Progenitor cell of endocrine pancreas (in vitro differentiated cells): ENCODE measurements at regions not wholly inside any gene's neighbourhood (a gene's known extent, or its start where the extent isn't known, plus 50 kb on each side); places are given as distances from the start of the nearest gene placed in this dataset.

Experiments
- DNase-seq: peaks from one replicate; pipeline ENCODE4 v3.0.0; 2021; ENCODE audit warnings: low spot score; ENCODE audit not compliant: unreplicated experiment
- H3K27ac Mint-ChIP-seq: 2 replicates; pipeline ENCODE4 v1.8.0; 2021; ENCODE audit warnings: mild to moderate bottlenecking, moderate library complexity, mixed read lengths
- H3K27me3 Mint-ChIP-seq: 2 replicates; pipeline ENCODE4 v1.8.0; 2021; ENCODE audit warnings: mixed read lengths
- H3K36me3 Mint-ChIP-seq: 2 replicates; pipeline ENCODE4 v1.8.0; 2022; ENCODE audit warnings: mixed read lengths; ENCODE audit not compliant: insufficient read depth
- H3K4me1 Mint-ChIP-seq: 2 replicates; pipeline ENCODE4 v1.8.0; 2021; ENCODE audit warnings: low read depth, mixed read lengths
- H3K4me3 Mint-ChIP-seq: 2 replicates; pipeline ENCODE4 v1.8.0; 2021; ENCODE audit warnings: low read depth, mild to moderate bottlenecking, moderate library complexity, mixed read lengths
- H3K9me3 Mint-ChIP-seq: 2 replicates; pipeline ENCODE4 v1.8.0; 2021; ENCODE audit warnings: low read depth, mixed read lengths
- TF ChIP-seq, protein P1 (sequence below): fragments of 200-600 bp; sonication (generic); IDR thresholded peaks from one replicate; pipeline ENCODE4 v1.5.0; 2021; ENCODE audit warnings: antibody characterized with exemption, mild to moderate bottlenecking; ENCODE audit not compliant: unreplicated experiment

DNA sequence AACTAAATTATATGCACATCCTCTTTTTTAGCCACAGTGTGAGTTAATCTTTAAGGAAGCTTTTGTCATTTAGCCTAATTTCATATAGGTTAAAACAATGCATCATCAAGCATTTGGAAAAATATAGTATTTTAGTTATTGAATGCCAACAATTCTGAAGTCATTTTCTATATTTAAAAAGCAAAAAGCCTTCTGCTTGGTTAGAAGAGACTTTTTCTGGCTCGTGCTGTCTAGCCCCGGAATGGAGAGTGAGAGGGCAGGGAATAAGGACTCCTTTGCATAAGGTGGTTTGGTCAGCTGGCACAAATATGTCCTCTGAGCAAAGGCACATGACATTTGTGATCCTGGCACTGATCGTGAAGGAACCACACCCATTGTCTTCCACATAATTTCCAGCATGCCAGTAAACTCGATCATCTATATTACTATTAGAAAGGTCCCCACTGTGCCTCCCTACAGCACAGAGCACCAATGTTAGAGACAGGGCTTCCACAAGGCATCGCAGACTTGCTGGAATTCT, 393.7 kb upstream of the INTU start:
- Mint-ChIP-seq H3K27ac (no peak overlapping the region), H3K9me3 (no peaks in the 10 kb centered on the region), H3K27me3 (no peaks in the 10 kb centered on the region), H3K4me1 (no peaks in the 10 kb centered on the region), H3K36me3 (no peaks in the 10 kb centered on the region), H3K4me3 (no peak overlapping the region)
- TF ChIP-seq, protein P1, sequence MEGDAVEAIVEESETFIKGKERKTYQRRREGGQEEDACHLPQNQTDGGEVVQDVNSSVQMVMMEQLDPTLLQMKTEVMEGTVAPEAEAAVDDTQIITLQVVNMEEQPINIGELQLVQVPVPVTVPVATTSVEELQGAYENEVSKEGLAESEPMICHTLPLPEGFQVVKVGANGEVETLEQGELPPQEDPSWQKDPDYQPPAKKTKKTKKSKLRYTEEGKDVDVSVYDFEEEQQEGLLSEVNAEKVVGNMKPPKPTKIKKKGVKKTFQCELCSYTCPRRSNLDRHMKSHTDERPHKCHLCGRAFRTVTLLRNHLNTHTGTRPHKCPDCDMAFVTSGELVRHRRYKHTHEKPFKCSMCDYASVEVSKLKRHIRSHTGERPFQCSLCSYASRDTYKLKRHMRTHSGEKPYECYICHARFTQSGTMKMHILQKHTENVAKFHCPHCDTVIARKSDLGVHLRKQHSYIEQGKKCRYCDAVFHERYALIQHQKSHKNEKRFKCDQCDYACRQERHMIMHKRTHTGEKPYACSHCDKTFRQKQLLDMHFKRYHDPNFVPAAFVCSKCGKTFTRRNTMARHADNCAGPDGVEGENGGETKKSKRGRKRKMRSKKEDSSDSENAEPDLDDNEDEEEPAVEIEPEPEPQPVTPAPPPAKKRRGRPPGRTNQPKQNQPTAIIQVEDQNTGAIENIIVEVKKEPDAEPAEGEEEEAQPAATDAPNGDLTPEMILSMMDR = no peak
- no peak for DNase-seq

DNA sequence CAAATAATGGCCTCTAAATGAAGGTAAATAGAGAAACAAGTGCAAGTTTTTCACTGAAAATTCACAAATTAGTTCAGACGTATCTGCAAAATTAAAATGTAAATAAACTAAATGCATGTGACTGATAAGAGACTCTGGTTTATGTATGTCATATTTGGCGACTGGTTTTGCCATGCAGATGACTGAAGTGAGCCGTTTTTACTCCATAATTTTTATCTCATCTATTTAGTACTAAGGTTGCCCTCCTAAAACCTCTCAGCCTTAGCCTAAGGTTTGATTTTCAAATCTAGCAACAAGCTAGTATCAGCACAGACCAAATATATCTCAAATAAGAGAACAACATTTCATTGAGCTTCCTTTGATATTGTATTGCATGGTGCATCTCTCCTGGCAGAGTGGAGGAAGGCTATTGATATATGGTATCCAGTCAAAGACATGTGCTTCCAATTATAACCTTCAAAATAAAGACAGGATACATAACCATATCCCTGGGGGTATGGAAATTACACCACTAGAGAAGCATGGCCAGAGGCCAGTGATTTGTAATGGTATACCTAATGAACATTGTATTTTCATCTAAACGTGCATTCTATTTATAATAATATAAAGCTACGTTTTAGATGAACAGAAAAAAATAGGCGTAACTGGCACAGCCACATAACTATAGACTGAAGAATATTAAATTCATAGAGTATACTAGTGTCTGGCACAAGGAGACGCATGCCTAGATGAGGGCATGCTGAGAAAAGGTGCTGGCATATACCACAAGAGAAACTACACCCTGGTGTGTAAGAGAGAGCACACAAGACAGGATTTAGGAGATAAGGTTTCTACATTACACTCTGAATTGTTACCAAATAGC, 392.6 kb upstream of the INTU start:
- TF ChIP-seq, protein P1 = no peak
- Mint-ChIP-seq H3K27me3 (no peaks in the 10 kb centered on the region), H3K4me1 (no peaks in the 10 kb centered on the region), H3K27ac (no peak overlapping the region), H3K9me3 (no peaks in the 10 kb centered on the region), H3K36me3 (no peaks in the 10 kb centered on the region), H3K4me3 (no peak overlapping the region)
- no peak for DNase-seq

DNA sequence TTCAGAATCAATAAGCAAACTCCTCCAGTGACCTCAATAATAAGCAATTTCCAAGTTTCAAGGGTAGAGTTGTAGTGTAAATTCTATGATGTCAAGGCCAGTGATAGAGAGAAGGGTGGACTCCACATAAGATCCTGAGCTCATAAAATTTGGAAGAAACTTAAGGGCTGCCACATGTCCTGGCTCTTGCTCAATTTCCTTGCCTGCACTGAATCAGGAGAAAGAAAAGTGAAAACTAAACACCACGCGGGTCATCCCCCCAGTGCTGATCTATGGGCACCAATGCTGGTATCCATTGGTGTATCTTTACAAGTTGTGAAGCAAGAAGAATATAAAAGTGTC, 392.0 kb upstream of the INTU start:
- no peaks in the 10 kb centered on the region for H3K4me1 Mint-ChIP-seq
- no peak for DNase-seq
- H3K27me3 Mint-ChIP-seq = no peaks in the 10 kb centered on the region
- H3K4me3 Mint-ChIP-seq = no peak overlapping the region
- no peaks in the 10 kb centered on the region for H3K36me3 Mint-ChIP-seq
- no peak overlapping the region for H3K27ac Mint-ChIP-seq
- TF ChIP-seq, protein P1 = no peak
- no peaks in the 10 kb centered on the region for H3K9me3 Mint-ChIP-seq

DNA sequence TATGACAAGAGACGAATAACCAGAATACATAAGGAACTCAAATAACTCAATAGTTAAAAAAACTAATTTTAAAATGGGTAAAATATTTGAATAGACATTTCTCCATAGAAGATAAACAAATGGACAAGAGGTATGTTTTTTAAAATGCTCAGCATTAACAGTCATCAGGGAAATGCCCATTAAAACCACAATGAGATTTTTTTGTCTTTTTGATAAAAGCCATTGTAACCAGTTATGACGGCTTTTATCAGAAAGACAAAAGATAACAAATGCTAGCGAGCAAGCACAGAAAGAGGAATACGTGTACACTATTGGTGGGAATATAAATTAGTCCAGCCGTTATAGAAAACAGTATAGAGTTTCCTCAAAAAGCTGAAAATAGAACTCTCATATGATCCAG, 388.2 kb upstream of the INTU start:
- Mint-ChIP-seq H3K27ac (no peak overlapping the region), H3K4me3 (no peak overlapping the region), H3K36me3 (no peaks in the 10 kb centered on the region), H3K4me1 (no peaks in the 10 kb centered on the region), H3K27me3 (no peaks in the 10 kb centered on the region), H3K9me3 (no peaks in the 10 kb centered on the region)
- no peak for DNase-seq
- TF ChIP-seq, protein P1 = no peak

DNA sequence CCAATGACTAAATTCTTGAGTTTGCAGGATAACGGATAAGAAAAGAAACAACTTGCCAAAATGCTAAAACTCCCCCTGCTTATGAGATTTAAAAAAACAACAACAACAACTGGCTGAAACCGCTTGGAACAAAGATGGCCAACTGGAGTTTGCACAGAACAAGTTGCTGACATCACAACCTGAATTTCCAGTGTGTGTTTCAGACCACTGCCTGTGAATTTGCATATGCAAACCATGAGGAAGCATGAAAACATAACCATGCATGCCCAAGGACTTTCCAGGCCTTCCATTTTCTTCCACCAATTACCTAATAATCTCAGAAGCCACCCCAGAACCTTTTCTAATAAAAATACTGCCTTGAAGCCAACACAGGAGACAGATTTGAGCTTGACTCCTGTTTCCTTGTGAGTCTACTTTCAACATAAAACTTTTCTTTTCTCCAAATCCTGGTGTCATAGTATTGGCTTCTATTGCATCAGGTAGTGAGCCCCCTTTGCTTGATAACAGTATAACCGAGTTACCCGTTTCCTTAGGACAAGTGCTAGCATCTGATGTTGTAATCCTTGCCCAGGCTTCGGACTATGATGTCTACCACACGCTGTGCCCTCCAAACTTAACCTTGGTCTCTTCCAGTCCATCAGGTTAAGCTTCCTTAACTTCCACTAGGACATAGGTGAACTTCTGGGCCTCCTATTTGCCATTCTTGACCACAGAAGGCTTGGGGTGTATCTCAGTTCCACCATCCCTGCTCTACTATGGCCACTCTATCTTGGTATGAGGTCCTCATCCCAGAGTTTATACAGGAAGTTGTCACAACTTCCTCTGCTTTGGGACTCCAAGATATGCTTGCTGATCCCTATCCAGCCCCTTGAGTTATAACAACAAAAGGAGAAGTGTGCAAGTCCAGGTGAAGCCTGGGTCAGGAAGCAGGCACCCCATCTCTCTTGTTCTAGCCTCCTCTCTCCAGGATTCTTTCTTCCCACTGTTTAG, 385.5 kb upstream of the INTU start:
- Mint-ChIP-seq H3K9me3 (no peaks in the 10 kb centered on the region), H3K27ac (no peak overlapping the region), H3K4me1 (no peaks in the 10 kb centered on the region), H3K27me3 (no peaks in the 10 kb centered on the region), H3K4me3 (no peak overlapping the region), H3K36me3 (no peaks in the 10 kb centered on the region)
- DNase-seq = no peak
- TF ChIP-seq, protein P1 = no peak
